Activated CD8-positive, alpha-beta T cell treated with anti-CD3 and anti-CD28 coated beads, Interleukin-2, amount 10 ng/mL, durations not matched to agents 7 days and 5 days (primary cell): ENCODE measurements at regions not wholly inside any gene's neighbourhood (a gene's known extent, or its start where the extent isn't known, plus 50 kb on each side); places are given as distances from the start of the nearest gene placed in this dataset.
"Not testable (repeated sequence)": the region's sequence is repeated elsewhere in the genome, so short reads cannot be mapped to it uniquely, and the experiment has no call there.

Source experiments
- ATAC-seq: fragments of 150-1000 bp; cut with Tn5 transposase; one replicate; pipeline ENCODE4 v1.10.0; 2021; ENCODE audit warnings: moderate library complexity
- CTCF ChIA-PET: fragments of 350-600 bp; sonication (Branson Sonifier 250); formaldehyde crosslinking; loops from one replicate; lab custom pipeline; 2021; ENCODE audit warnings: antibody characterized with exemption; lab: Charles Lee
- POLR2A ChIA-PET: fragments of 350-600 bp; sonication (Branson Sonifier 250); formaldehyde crosslinking; loops from one replicate; lab custom pipeline; 2021; ENCODE audit warnings: antibody characterized with exemption; lab: Charles Lee
- DNase-seq: peaks from one replicate; pipeline ENCODE4 v3.0.0-alpha.2; 2020
- H3K27ac Mint-ChIP-seq: one replicate; pipeline ENCODE4 v1.8.0; 2021; ENCODE audit warnings: mild to moderate bottlenecking, mixed read lengths
- H3K27me3 Mint-ChIP-seq: one replicate; pipeline ENCODE4 v1.8.0; 2021; ENCODE audit warnings: low read depth, mixed read lengths
- H3K36me3 Mint-ChIP-seq: one replicate; pipeline ENCODE4 v1.8.0; 2021; ENCODE audit warnings: low read depth, mixed read lengths
- H3K4me1 Mint-ChIP-seq: one replicate; pipeline ENCODE4 v1.8.0; 2021; ENCODE audit warnings: low read depth, mixed read lengths
- H3K4me3 Mint-ChIP-seq: one replicate; pipeline ENCODE4 v1.8.0; 2021; ENCODE audit warnings: mild to moderate bottlenecking, mixed read lengths
- H3K9me3 Mint-ChIP-seq: one replicate; pipeline ENCODE4 v1.8.0; 2022; ENCODE audit warnings: mixed read lengths; ENCODE audit not compliant: insufficient read depth

DNA sequence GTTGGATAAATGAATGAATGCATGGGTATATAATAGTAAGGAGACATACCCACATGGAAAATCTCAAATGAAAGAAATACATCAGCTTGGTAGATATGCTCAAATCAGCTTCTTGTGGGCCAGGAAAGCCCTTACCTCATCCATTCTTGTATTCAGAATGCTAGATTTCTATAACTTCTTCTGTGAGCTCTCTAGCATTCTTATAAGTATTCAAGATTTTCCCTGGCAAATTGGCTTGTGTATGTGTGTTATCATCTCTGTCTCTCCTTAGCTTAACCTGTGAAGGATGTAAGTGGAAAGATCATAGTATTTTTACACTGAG is 100.8 kb downstream of the OR2B2 start:
- Mint-ChIP-seq H3K36me3 (peaks cover 35% of the 10 kb centered on the region), H3K9me3 (no peaks in the 10 kb centered on the region), H3K4me1 (peaks cover 58% of the 10 kb centered on the region), H3K27ac (peak overlapping the region; percentile 98), H3K27me3 (peaks cover 2% of the 10 kb centered on the region), H3K4me3 (peak overlapping the region; percentile 95)
- CTCF ChIA-PET = interaction anchor here (0.7 to 1.9 kb wide), 6 partner anchors 10 to 681 kb away, joined by 3 to 14 read pairs (median 3); a partner anchor contains a TSS
- ATAC-seq (no peak), DNase-seq (no peak)
- POLR2A ChIA-PET = interaction anchor here (0.7 to 11.2 kb wide), 21 partner anchors 10 to 1786 kb away, joined by 3 to 1287 read pairs (median 71); a partner anchor contains a TSS

GRCh38 chr6:27810768-27811450 is 101.3 kb downstream of the OR2B2 start:
- ATAC-seq (no peak), DNase-seq (peak; percentile 61)
- no peaks in the 10 kb centered on the region for H3K9me3 Mint-ChIP-seq
- H3K4me3 Mint-ChIP-seq = peak overlapping the region; percentile 95
- peaks cover 35% of the 10 kb centered on the region for H3K36me3 Mint-ChIP-seq
- POLR2A ChIA-PET = interaction anchor here (0.7 to 11.2 kb wide), 33 partner anchors 10 to 1786 kb away, joined by 3 to 1287 read pairs (median 18); partner anchors contain the start of gene ZNF184
- CTCF ChIA-PET = interaction anchor here (0.7 to 5.3 kb wide), 10 partner anchors 14 to 680 kb away, joined by 3 to 64 read pairs (median 4); a partner anchor contains a TSS
- H3K4me1 Mint-ChIP-seq = peaks cover 61% of the 10 kb centered on the region
- peak overlapping the region; percentile 98 for H3K27ac Mint-ChIP-seq
- peaks cover 2% of the 10 kb centered on the region for H3K27me3 Mint-ChIP-seq

DNA sequence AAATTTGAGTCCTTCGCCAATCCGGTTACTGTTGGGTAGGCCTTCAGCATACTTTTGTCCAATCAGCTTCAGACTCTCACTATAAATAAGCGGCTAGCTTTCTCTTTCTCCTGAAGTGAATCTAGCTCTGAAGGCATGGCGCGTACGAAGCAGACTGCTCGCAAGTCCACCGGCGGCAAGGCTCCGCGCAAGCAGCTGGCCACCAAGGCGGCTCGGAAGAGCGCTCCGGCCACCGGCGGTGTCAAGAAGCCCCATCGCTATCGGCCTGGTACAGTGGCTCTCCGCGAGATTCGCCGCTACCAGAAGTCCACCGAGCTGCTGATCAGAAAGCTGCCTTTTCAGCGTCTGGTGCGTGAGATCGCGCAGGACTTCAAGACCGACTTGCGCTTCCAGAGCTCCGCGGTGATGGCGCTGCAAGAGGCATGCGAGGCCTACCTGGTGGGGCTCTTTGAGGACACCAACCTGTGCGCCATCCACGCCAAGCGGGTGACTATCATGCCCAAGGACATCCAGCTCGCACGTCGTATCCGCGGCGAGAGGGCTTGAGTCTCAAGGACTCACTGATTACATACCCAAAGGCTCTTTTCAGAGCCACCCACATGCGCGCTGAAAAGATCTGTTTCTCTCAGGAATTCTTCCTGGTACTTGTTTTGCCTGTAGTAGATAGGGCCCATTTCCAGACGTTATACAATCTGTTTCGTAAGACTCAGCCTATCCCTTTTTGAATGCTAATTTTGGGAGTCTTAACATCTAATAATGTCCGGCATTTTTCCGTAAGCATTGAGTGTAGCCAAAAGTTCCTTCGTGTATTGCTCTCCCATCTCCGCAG is 102.0 kb downstream of the OR2B2 start:
- Mint-ChIP-seq H3K27me3 (peaks cover 2% of the 10 kb centered on the region), H3K9me3 (no peaks in the 10 kb centered on the region), H3K4me1 (peaks cover 66% of the 10 kb centered on the region), H3K36me3 (peaks cover 34% of the 10 kb centered on the region), H3K27ac (peak overlapping the region; percentile 98), H3K4me3 (peak overlapping the region; percentile 95)
- ATAC-seq (peak; percentile 32), DNase-seq (peak; percentile 89)
- POLR2A ChIA-PET = interaction anchor here (0.6 to 11.2 kb wide), 45 partner anchors 9 to 1785 kb away, joined by 3 to 1287 read pairs (median 9); partner anchors contain the start of genes ZNF184 and ZSCAN16
- CTCF ChIA-PET = interaction anchor here (0.9 to 5.3 kb wide), 10 partner anchors 9 to 663 kb away, joined by 3 to 64 read pairs (median 5); partner anchors contain the start of gene POM121L2

DNA sequence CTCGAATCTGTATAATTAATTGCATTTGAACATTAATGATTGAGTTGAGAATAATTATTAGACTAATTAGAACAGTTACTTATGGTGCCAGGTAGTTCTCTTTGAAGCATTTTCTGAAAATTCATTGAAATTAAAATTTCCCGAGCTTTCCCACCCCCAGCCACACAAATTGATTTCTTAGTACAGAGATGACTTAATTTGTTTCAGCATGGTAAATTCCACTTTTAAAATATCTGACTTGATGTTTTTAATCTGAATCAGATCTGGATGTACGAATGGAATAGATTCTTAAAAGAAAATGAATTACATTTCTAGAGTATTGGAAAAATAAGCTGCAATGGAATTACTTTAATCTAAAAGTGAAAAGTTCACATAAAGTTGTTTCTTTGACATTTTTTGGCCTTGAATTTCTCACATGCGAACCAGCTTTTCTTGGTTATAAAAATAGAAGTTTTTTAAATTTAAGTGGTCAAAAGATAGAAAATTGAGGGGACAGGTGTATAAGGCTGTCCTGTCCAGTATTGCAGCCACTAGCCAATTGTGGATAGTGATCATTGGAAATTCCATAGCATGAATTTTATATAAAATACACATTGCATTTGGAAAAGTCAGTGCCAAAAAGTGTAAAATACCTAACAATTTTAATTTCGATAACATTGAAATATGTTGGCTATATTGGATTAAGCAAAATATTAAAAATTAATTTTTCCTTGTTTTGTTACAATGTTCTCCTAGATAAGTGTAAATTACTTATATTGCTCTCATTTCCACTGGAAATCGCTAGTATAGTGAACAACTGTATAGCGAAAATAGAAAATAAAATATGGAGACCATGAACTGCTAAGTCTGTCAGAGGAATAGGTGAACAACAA is 102.9 kb downstream of the OR2B2 start:
- POLR2A ChIA-PET = interaction anchor here (0.6 to 11.2 kb wide), 46 partner anchors 8 to 1784 kb away, joined by 3 to 1287 read pairs (median 9); partner anchors contain the start of genes ZNF184 and ZSCAN16
- peaks cover 65% of the 10 kb centered on the region for H3K4me1 Mint-ChIP-seq
- no peak for ATAC-seq

DNA sequence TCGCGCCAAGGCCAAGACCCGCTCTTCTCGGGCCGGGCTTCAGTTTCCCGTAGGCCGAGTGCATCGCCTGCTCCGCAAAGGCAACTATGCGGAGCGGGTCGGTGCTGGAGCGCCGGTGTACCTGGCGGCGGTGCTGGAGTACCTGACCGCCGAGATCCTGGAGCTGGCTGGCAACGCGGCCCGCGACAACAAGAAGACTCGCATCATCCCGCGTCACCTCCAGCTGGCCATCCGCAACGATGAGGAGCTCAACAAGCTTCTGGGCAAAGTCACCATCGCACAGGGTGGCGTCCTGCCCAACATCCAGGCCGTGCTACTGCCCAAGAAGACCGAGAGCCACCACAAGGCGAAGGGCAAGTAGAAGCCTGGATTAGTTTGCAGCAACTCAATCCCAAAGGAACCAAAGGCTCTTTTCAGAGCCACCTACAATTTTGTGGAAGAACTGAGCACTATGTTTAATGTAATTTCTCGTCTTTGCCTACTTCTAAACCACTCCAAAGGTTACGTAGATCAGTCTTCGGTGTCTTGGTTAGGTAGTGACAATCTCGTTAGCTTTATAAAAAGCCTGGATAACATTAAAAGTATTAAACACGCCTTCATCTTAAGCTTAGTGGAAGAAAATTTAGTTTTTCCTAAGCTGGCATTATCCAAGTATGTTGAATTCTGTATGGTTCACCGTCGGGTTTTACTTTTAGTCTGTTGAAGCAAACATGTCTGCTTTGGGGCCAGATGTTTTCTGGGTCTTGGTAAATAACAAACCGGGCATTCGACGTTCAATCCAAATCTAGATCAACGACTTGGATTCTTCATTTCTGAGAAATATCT is 103.7 kb downstream of the OR2B2 start:
- CTCF ChIA-PET = interaction anchor here (0.6 to 5.3 kb wide), 13 partner anchors 11 to 675 kb away, joined by 3 to 64 read pairs (median 5); a partner anchor contains a TSS
- POLR2A ChIA-PET = interaction anchor here (0.6 to 11.2 kb wide), 52 partner anchors 12 to 1783 kb away, joined by 3 to 1287 read pairs (median 8); partner anchors contain the start of genes POM121L2 and ZNF184
- not testable (repeated sequence) for H3K27me3 Mint-ChIP-seq, H3K9me3 Mint-ChIP-seq
- DNase-seq (peak; percentile 59), ATAC-seq (peak; percentile 0)
- Mint-ChIP-seq H3K4me1 (peaks cover 58% of the 10 kb centered on the region), H3K36me3 (peaks cover 24% of the 10 kb centered on the region), H3K27ac (peak overlapping the region; percentile 99), H3K4me3 (peak overlapping the region; percentile 95)

More for the DNA sequence above, 102.9 kb downstream of the OR2B2 start:
- peak overlapping the region; percentile 99 for H3K27ac Mint-ChIP-seq
- CTCF ChIA-PET = interaction anchor here (0.9 to 5.3 kb wide), 13 partner anchors 10 to 662 kb away, joined by 3 to 64 read pairs (median 5); partner anchors contain the start of gene POM121L2
- DNase-seq = no peak
- H3K9me3 Mint-ChIP-seq = no peaks in the 10 kb centered on the region
- peaks cover 2% of the 10 kb centered on the region for H3K27me3 Mint-ChIP-seq
- H3K36me3 Mint-ChIP-seq = peaks cover 29% of the 10 kb centered on the region
- H3K4me3 Mint-ChIP-seq = peak overlapping the region; percentile 95

- H3K27ac Mint-ChIP-seq = peak overlapping the region; percentile 99
- not testable (repeated sequence) for H3K27me3 Mint-ChIP-seq, H3K9me3 Mint-ChIP-seq
- DNase-seq (peak; percentile 89), ATAC-seq (peak; percentile 64)
- H3K36me3 Mint-ChIP-seq = peaks cover 24% of the 10 kb centered on the region
- peaks cover 51% of the 10 kb centered on the region for H3K4me1 Mint-ChIP-seq
- ChIA-PET CTCF (interaction anchor here (0.6 to 5.3 kb wide), 9 partner anchors 11 to 674 kb away, joined by 3 to 64 read pairs (median 6); a partner anchor contains a TSS), POLR2A (interaction anchor here (0.6 to 11.2 kb wide), 58 partner anchors 11 to 1783 kb away, joined by 3 to 1287 read pairs (median 4); partner anchors contain the start of genes POM121L2 and ZNF184)
- peak overlapping the region; percentile 95 for H3K4me3 Mint-ChIP-seq
Observed at GRCh38 chr6:27807441-27808241, 104.6 kb downstream of the OR2B2 start.

DNA sequence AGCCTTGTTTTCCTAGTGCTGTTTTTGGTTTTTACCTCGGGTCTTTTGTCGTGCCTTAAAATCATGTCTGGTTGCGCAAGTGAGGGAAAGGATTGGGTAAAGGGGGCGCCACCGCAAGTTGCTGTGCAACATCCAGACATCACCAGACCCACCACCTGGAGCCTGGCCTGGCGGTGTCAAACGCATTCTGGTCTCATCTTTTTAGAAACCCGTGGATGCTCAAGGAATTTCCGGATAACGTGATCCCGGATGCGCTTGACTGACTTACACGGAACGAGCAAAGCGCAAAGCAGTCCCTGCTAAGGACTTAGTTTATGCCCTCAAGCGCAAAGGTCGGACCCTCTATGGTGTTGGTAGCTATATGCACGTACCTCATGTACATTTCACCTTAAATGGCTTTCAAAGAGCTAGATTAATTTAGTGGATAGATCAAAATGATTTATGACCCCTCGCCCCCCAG is 105.2 kb downstream of the OR2B2 start:
- peak overlapping the region; percentile 99 for H3K27ac Mint-ChIP-seq
- peaks cover 46% of the 10 kb centered on the region for H3K4me1 Mint-ChIP-seq
- POLR2A ChIA-PET = interaction anchor here (0.7 to 11.2 kb wide), 49 partner anchors 11 to 1782 kb away, joined by 3 to 1287 read pairs (median 7); partner anchors contain the start of gene ZNF184
- CTCF ChIA-PET = interaction anchor here (0.9 to 5.3 kb wide), 8 partner anchors 10 to 674 kb away, joined by 3 to 64 read pairs (median 8); a partner anchor contains a TSS
- ATAC-seq (peak; percentile 1), DNase-seq (peak; percentile 61)
- H3K36me3 Mint-ChIP-seq = peaks cover 24% of the 10 kb centered on the region
- no peaks in the 10 kb centered on the region for H3K9me3 Mint-ChIP-seq
- peak overlapping the region; percentile 95 for H3K4me3 Mint-ChIP-seq
- H3K27me3 Mint-ChIP-seq = peaks cover 2% of the 10 kb centered on the region

DNA sequence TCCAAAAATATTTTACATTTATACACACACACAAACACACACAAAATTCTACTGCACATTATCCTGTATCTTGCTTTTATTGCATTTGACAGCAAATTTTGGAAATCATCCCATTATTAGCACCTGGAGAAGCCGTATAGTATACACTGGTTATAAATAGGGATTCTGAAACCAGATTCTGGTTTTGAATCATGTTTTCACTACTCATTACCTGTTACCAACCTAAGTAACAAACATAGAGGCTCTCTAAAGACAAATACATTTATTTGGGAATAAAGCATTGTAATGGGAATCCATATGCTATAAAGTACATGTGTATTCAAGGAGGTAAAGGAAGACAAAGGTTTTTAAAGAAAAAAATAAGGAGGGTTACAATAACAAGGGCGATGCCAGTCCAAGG is 106.8 kb downstream of the OR2B2 start:
- Mint-ChIP-seq H3K9me3 (no peaks in the 10 kb centered on the region), H3K4me3 (no peak overlapping the region), H3K27ac (no peak overlapping the region), H3K4me1 (peaks cover 38% of the 10 kb centered on the region), H3K36me3 (peaks cover 14% of the 10 kb centered on the region), H3K27me3 (peaks cover 6% of the 10 kb centered on the region)
- ATAC-seq (no peak), DNase-seq (no peak)
- POLR2A ChIA-PET = interaction anchor here (5.0 to 11.2 kb wide), 5 partner anchors 9 to 674 kb away, joined by 75 to 1287 read pairs (median 545); a partner anchor contains a TSS
- CTCF ChIA-PET = interaction anchor here (0.9 to 5.3 kb wide), 2 partner anchors 9 to 89 kb away, joined by 3 to 64 read pairs; no protein-coding TSS in a partner anchor

DNA sequence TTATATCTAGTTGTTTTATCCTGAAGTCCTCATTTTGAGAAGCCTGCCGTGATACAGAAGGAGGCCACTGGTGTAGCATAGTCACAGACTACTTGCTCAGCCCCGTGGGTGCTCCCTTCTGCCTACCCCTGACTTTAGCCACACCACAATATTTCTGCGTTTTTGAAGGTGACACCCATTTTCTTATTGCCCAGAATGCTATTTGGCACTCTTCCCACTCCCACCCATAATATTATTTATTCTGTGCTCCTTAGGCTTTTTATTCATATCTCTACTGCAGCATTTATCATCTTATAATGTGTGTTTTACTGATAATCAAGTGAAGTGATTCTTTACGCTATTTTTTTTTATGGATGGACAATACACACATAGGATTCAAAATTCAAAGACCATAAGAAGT is 107.3 kb downstream of the OR2B2 start:
- Mint-ChIP-seq H3K9me3 (no peaks in the 10 kb centered on the region), H3K4me3 (no peak overlapping the region), H3K27ac (no peak overlapping the region), H3K36me3 (peaks cover 9% of the 10 kb centered on the region), H3K4me1 (peaks cover 36% of the 10 kb centered on the region), H3K27me3 (peaks cover 4% of the 10 kb centered on the region)
- DNase-seq = no peak
- no peak for ATAC-seq
- CTCF ChIA-PET = no interaction called here
- POLR2A ChIA-PET = no interaction called here
